HCT116 (cell line): ENCODE measurements at regions not wholly inside any gene's neighbourhood (a gene's known extent, or its start where the extent isn't known, plus 50 kb on each side); places are given as distances from the start of the nearest gene placed in this dataset.

Experiments
- CEBPB ChIP-seq: IDR thresholded peaks from 2 replicates; pipeline ENCODE4 v1.6.1; 2012; ENCODE audit warnings: low read depth
- EZH2 ChIP-seq: fragments of 200-600 bp; sonication (generic); IDR thresholded peaks from 2 replicates; pipeline ENCODE4 v1.6.1; 2017; ENCODE audit warnings: antibody characterized with exemption, mixed run types
- EZH2phosphoT487 ChIP-seq: fragments of 200-600 bp; IDR thresholded peaks from 2 replicates; pipeline ENCODE4 v1.6.1; 2018; ENCODE audit warnings: antibody characterized with exemption, borderline replicate concordance
- POLR2A ChIP-seq: IDR thresholded peaks from 2 replicates; pipeline ENCODE4 v1.7.0; 2011; ENCODE audit warnings: borderline replicate concordance; ENCODE audit not compliant: insufficient read depth, insufficient read length; ENCODE audit errors: extremely low read depth
- POLR2AphosphoS5 ChIP-seq: IDR thresholded peaks from 2 replicates; pipeline ENCODE4 v1.6.1; 2011; ENCODE audit warnings: mild to moderate bottlenecking, low read depth, low read length, moderate library complexity
- SP1 ChIP-seq: IDR thresholded peaks from 2 replicates; pipeline ENCODE4 v1.6.1; 2012; ENCODE audit warnings: low read depth
- TF ChIP-seq, protein P1 (sequence below), 3 experiments: fragments of 200-600 bp in 1 of 3; sonication (generic) in 1 of 3; IDR thresholded peaks in 2 of 3; conservative IDR thresholded peaks in 1 of 3; 2 replicates each; pipeline ENCODE4 v1.5.1; 2012 to 2017; ENCODE audit warnings: low read depth in 2 of 3, low read length in 2 of 3, antibody characterized with exemption in 1 of 3, borderline replicate concordance in 1 of 3, control low read depth in 1 of 3, mild to moderate bottlenecking in 1 of 3, mixed read lengths in 1 of 3, mixed run types in 1 of 3, moderate library complexity in 1 of 3; ENCODE audit not compliant: insufficient read depth in 1 of 3

GRCh38 chr17:77696151-77696720 is 262.3 kb upstream of the TNRC6C start:
- TF ChIP-seq, protein P1, sequence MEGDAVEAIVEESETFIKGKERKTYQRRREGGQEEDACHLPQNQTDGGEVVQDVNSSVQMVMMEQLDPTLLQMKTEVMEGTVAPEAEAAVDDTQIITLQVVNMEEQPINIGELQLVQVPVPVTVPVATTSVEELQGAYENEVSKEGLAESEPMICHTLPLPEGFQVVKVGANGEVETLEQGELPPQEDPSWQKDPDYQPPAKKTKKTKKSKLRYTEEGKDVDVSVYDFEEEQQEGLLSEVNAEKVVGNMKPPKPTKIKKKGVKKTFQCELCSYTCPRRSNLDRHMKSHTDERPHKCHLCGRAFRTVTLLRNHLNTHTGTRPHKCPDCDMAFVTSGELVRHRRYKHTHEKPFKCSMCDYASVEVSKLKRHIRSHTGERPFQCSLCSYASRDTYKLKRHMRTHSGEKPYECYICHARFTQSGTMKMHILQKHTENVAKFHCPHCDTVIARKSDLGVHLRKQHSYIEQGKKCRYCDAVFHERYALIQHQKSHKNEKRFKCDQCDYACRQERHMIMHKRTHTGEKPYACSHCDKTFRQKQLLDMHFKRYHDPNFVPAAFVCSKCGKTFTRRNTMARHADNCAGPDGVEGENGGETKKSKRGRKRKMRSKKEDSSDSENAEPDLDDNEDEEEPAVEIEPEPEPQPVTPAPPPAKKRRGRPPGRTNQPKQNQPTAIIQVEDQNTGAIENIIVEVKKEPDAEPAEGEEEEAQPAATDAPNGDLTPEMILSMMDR (IDR thresholded peaks at IDR 0.05 in 2 of 3, conservative IDR thresholded peaks at IDR 0.05 in 1 of 3; ENCODE audit: borderline replicate concordance in 1 of 3, insufficient read depth in 1 of 3, low read depth in 2 of 3, low read length in 2 of 3), result no peak
- TF ChIP-seq POLR2A, result no peak
- TF ChIP-seq EZH2, result no peak
- no peak for TF ChIP-seq EZH2phosphoT487
- TF ChIP-seq POLR2AphosphoS5, result no peak
- no peak for TF ChIP-seq CEBPB
- TF ChIP-seq SP1, result no peak
